NCI-H2196 (cell line): ENCODE measurements at regions not wholly inside any gene's neighbourhood (a gene's known extent, or its start where the extent isn't known, plus 50 kb on each side); places are given as distances from the start of the nearest gene placed in this dataset.
"Not testable (repeated sequence)": the region's sequence is repeated elsewhere in the genome, so short reads cannot be mapped to it uniquely, and the experiment has no call there.

ENCODE experiments used
- DNase-seq: peaks from one replicate; lab custom pipeline; 2025; ENCODE audit not compliant: unreplicated experiment; lab: John Stamatoyannopoulos, UW

- no peak for DNase-seq
Measured at GRCh38 chr12:4158306-4158705, 115.3 kb upstream of the CCND2 start.

DNA sequence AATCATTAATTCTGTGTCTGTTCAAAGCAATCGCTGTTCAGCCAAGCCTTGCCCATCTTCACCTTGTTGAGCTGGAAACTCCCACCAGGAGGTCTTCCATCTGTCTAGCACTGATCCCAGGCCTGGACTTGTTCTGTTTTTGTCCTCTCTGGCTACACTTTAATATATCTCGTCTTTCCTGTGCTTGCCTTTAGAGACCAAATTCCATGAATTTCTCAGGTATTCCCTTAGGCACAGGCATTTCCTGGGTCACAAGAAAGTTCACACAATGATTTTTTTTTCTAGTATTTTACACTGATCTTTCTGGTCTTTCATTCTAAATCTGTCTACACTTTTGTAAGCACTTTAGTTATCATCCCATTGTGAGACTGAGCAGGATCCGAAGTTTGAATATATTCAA, 116.4 kb upstream of the CCND2 start:
- DNase-seq = no peak

GRCh38 chr12:4156317-4156716, 117.2 kb upstream of the CCND2 start:
- DNase-seq = no peak

DNA sequence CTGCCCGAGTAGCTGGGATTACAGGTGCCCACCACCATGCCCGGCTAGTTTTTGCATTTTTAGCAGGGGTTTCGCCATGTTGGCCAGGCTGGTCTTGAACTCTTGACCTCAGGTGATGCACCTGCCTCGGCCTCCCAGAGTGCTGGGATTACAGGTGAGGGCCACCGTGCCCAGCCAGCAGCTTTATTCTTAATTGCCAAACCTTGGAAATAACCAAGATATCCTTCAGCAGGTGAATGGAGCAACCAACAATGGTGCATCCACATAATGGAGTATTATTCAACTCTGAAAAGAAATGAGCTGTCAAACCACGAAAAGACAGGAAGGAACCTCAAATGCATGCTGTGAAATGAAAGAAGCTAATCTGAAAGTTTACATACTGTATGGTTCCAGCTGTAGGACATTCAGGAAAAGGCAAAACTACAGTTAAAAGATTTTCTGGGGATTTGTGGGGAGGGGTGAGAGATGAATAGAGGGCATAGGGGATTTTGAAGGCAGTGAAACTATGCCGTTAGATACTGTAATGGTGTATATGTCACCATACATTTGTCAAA, 118.8 kb upstream of the CCND2 start:
- no peak for DNase-seq

GRCh38 chr12:4153343-4153892, 120.1 kb upstream of the CCND2 start:
- no peak for DNase-seq

GRCh38 chr12:4152145-4152795, 121.3 kb upstream of the CCND2 start:
- DNase-seq = no peak

DNA sequence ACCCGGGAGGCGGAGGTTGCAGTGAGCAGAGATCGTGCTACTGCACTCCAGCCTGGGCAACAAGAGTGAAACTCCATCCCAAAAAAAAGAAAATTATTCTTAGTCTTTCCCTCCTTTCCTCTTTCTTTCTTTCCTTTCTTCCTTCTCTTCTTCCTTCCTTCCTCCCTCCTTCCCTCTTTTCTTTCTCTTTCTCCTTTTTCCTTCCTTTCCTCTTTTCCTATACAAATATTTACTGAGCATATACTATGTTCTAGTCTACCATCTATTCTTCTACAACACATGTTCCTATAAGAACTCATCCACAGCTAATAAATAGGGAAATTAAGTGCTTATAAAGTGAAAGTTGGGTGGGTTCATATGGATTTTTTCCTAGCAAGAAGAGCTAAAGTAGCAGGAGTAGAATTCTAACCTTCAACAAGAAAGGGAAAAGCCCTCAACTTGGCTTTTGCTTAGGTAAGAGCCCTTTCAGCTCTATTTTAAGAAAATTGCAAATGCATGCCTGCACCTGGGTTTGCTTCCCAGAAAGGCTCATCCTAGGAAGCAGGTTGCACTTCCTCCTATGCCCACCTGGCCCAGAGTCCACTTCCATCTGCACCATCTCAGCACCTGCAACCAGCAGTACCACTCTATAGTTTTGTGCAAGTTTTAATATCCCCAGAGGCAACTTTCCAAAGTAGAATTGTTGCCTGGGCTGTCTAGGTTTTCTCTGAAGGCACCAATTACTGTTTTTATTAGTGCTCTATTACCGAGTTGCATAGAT, 122.0 kb upstream of the CCND2 start:
- DNase-seq = no peak

- DNase-seq = not testable (repeated sequence)
Measured at GRCh38 chr12:4150355-4150754, 123.2 kb upstream of the CCND2 start.

DNA sequence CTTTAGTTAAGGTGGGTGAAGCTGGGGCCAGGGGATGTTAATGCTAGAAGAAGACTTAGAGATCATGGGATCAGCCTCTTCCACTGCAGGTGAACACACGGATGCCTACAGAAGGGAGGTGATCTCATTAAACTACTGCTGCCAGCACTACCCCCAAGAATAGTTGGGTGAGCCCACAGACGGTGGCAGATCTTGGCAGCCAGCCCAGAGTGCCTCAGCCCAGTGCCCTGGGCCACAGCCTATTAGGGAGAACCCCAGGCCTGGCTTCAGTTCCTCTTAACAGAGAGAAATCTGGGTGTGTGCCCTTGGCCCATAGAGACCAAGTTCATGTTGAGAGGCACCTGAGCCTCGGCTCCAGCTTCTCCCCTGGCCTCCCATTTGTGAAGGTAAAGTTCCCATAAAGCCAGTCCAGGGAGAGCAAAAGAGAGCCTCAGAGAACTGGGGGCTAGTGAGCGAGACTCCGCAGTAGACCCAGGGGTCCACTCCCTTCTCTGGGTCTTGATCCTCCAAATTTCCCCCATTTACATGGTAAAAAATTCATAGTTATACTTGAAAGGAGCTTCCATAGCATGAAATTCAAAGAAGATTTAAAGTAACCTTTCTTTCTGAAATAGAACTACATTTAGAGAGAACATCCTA, 125.0 kb upstream of the CCND2 start:
- no peak for DNase-seq

DNA sequence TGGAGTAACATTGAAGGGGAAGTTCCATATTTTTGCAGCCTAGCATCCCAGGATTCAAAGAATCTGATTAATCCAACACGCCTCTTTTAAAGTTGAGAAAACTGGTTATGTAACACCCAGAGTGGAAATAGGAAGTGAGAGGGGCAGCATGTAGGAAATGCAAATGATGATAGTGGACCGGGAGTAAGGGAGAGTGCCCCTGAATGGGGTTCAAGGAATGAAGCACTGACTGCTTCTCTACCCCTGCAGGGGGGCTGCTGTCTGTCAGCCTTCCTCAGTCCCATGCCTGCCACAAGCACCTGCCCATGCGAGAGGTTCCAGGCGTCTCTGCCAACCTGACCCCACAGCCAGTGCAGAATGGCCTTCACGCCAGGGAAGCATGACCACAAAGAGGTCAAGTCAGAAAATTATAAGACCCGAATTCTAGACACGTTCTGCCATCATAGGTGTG, 126.5 kb upstream of the CCND2 start:
- no peak for DNase-seq

GRCh38 chr12:4145990-4146859, 127.3 kb upstream of the CCND2 start:
- DNase-seq = no peak

DNA sequence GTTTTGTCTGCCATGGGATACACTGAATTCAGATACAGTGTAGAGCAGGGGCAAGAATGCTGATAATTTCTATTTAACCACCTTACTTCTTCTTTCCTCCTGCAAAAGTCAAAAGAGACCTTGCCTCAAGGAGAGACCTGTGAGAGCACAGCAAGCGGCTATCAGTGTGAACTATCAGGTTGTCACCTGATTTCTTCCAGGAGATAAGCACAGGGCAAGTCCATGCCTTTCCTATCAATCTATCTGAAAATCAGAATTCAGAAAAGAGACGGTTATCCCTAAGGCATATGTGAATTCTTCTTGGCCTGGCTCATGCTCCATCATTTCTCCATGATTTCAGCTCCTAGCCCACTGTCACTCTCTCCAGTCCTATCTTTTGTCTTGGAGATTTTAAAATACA, 128.9 kb upstream of the CCND2 start:
- no peak for DNase-seq

DNA sequence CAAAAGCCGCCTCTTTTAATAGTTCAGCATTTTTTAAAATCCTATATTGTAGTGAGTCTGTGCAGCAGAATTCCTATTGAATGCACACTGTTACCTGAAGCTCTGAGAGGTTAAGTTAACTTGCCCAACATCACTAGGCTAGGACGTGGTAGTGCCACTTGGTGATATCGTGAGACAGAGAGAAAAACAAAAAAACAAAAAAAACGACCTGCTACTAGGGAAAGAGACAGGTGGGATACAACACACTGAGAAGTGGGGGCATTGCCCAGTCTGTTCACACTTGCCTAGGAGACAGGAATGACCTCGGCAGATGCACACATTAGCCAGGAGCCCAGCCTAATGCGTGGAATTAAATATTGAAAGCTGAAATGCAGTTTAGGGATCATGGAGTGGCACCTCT, 129.7 kb upstream of the CCND2 start:
- no peak for DNase-seq

DNA sequence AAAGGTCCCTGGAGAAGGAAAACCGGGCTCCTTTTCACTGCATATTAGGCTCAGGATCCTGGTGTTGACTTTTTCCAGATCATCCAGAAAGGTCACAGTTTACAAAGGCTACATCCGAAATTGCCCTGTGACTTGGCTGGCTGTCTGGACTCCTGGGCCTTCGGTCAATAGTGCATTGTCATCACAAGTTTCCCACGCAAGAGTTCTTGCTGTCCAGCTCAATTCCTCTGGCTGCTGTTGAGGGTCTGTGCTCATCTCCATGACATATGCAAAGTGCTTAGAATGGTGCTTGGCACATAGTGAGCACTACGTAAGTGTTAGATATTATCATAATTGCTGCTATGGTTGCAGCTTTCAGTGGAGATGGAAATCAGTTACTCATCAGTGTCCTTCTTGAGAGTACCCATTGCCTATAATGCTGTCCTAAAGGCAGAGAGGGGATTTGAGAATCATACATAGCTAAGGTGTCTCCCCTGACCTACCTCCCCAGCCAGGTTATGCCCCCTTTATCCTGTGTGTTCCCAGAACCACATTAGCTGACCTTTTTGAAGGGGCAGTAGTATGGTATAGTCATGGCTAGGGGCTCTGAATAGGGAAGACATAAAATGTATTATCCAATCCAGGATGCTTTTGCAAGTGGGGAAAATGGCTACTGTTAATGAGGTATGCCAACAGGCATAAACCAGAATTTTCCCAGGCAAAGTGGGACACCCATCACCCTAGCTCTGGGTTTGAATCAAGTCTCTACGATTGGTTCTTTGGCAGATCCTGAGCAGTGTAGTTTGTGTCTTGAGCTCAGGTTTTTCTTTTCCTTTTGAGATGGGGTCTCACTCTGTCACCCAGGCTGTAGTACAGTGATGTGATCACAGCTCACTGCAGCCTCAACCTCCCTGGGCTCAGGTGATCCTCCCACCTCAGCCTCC, 132.0 kb upstream of the CCND2 start:
- no peak for DNase-seq

GRCh38 chr12:4140581-4141301, 132.8 kb upstream of the CCND2 start:
- no peak for DNase-seq

GRCh38 chr12:4139191-4139590, 134.4 kb upstream of the CCND2 start:
- DNase-seq = no peak

GRCh38 chr12:4138532-4138931, 135.0 kb upstream of the CCND2 start:
- not testable (repeated sequence) for DNase-seq

- no peak for DNase-seq
Measured at GRCh38 chr12:4138051-4138450, 135.5 kb upstream of the CCND2 start.

DNA sequence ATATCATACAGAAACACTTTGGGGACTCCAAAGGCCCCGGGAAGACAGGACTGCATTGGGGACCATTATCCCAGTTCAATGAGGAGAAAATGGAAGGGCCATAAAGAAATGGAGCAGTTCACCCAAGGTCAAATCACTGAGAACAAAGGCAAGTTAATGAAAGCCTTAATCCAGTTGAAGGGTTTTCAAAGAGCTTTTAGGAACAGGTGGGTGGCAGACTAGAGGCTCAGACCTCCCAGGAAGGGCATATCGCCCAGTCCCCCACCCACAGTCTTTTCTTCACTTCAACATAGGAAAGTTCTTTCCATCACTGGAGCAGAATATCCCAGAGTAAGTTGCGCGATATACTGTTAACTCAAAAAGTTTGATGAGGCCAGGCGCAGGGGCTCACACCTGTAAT, 136.1 kb upstream of the CCND2 start:
- DNase-seq = no peak
